ENCODE measurements at regions not wholly inside any gene's neighbourhood (a gene's known extent, or its start where the extent isn't known, plus 50 kb on each side); places are given as distances from the start of the nearest gene placed in this dataset.

- no peak for DNase-seq (ENCODE audit: low read depth)
These were observed 50.2 kb upstream of the ACTRT2 start for GRCh38 chr1:2971101-2971501.

Data from activated gamma-delta T cell treated with anti-CD3 and anti-CD28 coated beads, Interleukin-2, amount 50 U/mL, for 16 hours (primary cell).